HepG2 (cell line): ENCODE measurements at regions not wholly inside any gene's neighbourhood (a gene's known extent, or its start where the extent isn't known, plus 50 kb on each side); places are given as distances from the start of the nearest gene placed in this dataset.

Experiments
- ATAC-seq: fragments of 200-7000 bp; cut with Tn5 transposase; 3 replicates; pipeline ENCODE4 v1.9.1; 2020; ENCODE audit warnings: mild to moderate bottlenecking, moderate library complexity
- BruUV-seq: library from RNA; stranded (reverse); fragments of 400-500 nt; replicated peaks from 2 replicates; lab custom pipeline; 2021; lab: Mats Ljungman, UMichigan
- CTCF ChIA-PET: fragments of 300-600 bp; formaldehyde crosslinking; extraction: SDS; loops from one replicate; lab custom pipeline; 2021; ENCODE audit warnings: low total read pairs, inconsistent platforms, low intra/inter-chr PET ratio; lab: Yijun Ruan, JAX
- POLR2A ChIA-PET: fragments of 350-600 bp; sonication (Branson Sonifier 250); formaldehyde crosslinking; loops from one replicate; lab custom pipeline; 2020; ENCODE audit warnings: antibody characterized with exemption, inconsistent platforms; lab: Yijun Ruan, JAX
- DNase-seq: peaks from one replicate; pipeline ENCODE4 v3.0.0-alpha.2; 2015; ENCODE audit warnings: low spot score
- FAIRE-seq: peaks from 3 replicates; lab custom pipeline; 2011; peaks lifted over from hg19 to GRCh38; lab: Jason Lieb, UNC
- H2AFZ ChIP-seq: one replicate; pipeline ENCODE4 v1.6.1; 2011; ENCODE audit warnings: low read length, inconsistent platforms
- H3K27ac ChIP-seq: fragments of 300-600 bp; 3 replicates; pipeline ENCODE4 v1.8.0; 2011; ENCODE audit warnings: mixed run types, mild to moderate bottlenecking, mixed read lengths, low read length, inconsistent platforms; ENCODE audit not compliant: insufficient read depth; ENCODE audit errors: extremely low read length
- H3K27me3 ChIP-seq, 2 experiments: fragments of 200-600 bp in 1 of 2; 2 replicates in 1 of 2; 3 replicates in 1 of 2; pipeline versions ENCODE4 v1.6.0 to v1.8.0; 2011; ENCODE audit warnings: low read length in 2 of 2, mild to moderate bottlenecking in 2 of 2, moderate library complexity in 2 of 2, inconsistent platforms in 1 of 2; ENCODE audit not compliant: insufficient read depth in 2 of 2, control insufficient read depth in 1 of 2
- H3K36me3 ChIP-seq, 2 experiments: fragments of 200-600 bp in 1 of 2; replicated peaks in 1 of 2; 2 replicates in 1 of 2; 3 replicates in 1 of 2; pipeline versions ENCODE4 v1.5.1 to v1.8.0; 2011; ENCODE audit warnings: low read length in 2 of 2, inconsistent platforms in 1 of 2; ENCODE audit not compliant: insufficient read depth in 2 of 2, control insufficient read depth in 1 of 2
- H3K4me1 ChIP-seq: 2 replicates; pipeline ENCODE4 v1.5.1; 2012; ENCODE audit warnings: low read length, inconsistent platforms; ENCODE audit not compliant: insufficient read depth
- H3K4me2 ChIP-seq: 2 replicates; pipeline ENCODE4 v1.6.0; 2011; ENCODE audit warnings: low read depth, low read length, inconsistent platforms
- H3K4me3 ChIP-seq, 3 experiments: fragments of 200-600 bp in 1 of 3; sonication (generic), shearing (Covaris generic) in 1 of 3; replicated peaks in 1 of 3; 2 replicates each; pipeline ENCODE4 v1.5.1; 2011 to 2016; ENCODE audit warnings: low read length in 3 of 3, inconsistent platforms in 2 of 3, low read depth in 2 of 3, mild to moderate bottlenecking in 2 of 3, control low read depth in 1 of 3, mixed read lengths in 1 of 3; ENCODE audit not compliant: insufficient read depth in 1 of 3
- H3K79me2 ChIP-seq: one replicate; pipeline ENCODE4 v1.6.1; 2011; ENCODE audit warnings: low read length, inconsistent platforms; ENCODE audit not compliant: insufficient read depth
- H3K9ac ChIP-seq: 2 replicates; pipeline ENCODE4 v1.6.0; 2011; ENCODE audit warnings: mild to moderate bottlenecking, low read depth, low read length, inconsistent platforms; ENCODE audit not compliant: insufficient read depth
- H3K9me3 ChIP-seq: 2 replicates; pipeline ENCODE4 v1.5.1; 2012; ENCODE audit warnings: mild to moderate bottlenecking, low read length
- H4K20me1 ChIP-seq: 2 replicates; pipeline ENCODE4 v1.6.0; 2011; ENCODE audit warnings: inconsistent platforms, mild to moderate bottlenecking, low read length, moderate library complexity; ENCODE audit not compliant: insufficient read depth
- AGO2 ChIP-seq: fragments of 200-400 bp; formaldehyde crosslinking; optimal IDR thresholded peaks from 2 replicates; pipeline ENCODE3; 2017; ENCODE audit warnings: mild to moderate bottlenecking, low read depth, low read length, moderate library complexity
- ATF7-NPFF ChIP-seq: sonication (generic); formaldehyde crosslinking; IDR thresholded peaks from 2 replicates; pipeline ENCODE4 v1.8.1; 2023; ENCODE audit warnings: mild to moderate bottlenecking, low read depth, missing genetic modification reagents, moderate library complexity
- HOXA9 ChIP-seq: sonication (generic); formaldehyde crosslinking; IDR thresholded peaks from 2 replicates; pipeline ENCODE4 v1.8.1; 2022; ENCODE audit warnings: missing genetic modification reagents, mild to moderate bottlenecking, moderate library complexity, borderline replicate concordance
- JUNB ChIP-seq: sonication (generic); formaldehyde crosslinking; IDR thresholded peaks from 2 replicates; pipeline ENCODE4 v1.8.0; 2022; ENCODE audit warnings: missing genetic modification reagents, mild to moderate bottlenecking, borderline replicate concordance
- KDM5B ChIP-seq: sonication (generic); formaldehyde crosslinking; IDR thresholded peaks from 2 replicates; pipeline ENCODE4 v1.4.0; 2020; ENCODE audit warnings: missing genetic modification reagents, mild to moderate bottlenecking, borderline replicate concordance
- KLF6 ChIP-seq: IDR thresholded peaks from 2 replicates; pipeline ENCODE4 v1.8.0; 2016; ENCODE audit warnings: missing biosample characterization, missing genetic modification reagents
- SMYD3 ChIP-seq: sonication (generic); formaldehyde crosslinking; IDR thresholded peaks from 2 replicates; pipeline ENCODE4 v1.8.1; 2023; ENCODE audit warnings: mild to moderate bottlenecking, missing genetic modification reagents
- TARDBP ChIP-seq: sonication (generic); formaldehyde crosslinking; IDR thresholded peaks from 2 replicates; pipeline ENCODE4 v1.8.0; 2022; ENCODE audit warnings: mild to moderate bottlenecking, missing genetic modification reagents
- USF2 ChIP-seq, 2 experiments: sonication (generic) in 1 of 2; formaldehyde crosslinking in 1 of 2; IDR thresholded peaks; 2 replicates each; pipeline versions ENCODE4 v1.5.1 to v1.6.1; 2011 to 2020; ENCODE audit warnings: borderline replicate concordance in 1 of 2, low read depth in 1 of 2, low read length in 1 of 2, mild to moderate bottlenecking in 1 of 2, missing genetic modification reagents in 1 of 2, moderate library complexity in 1 of 2
- ZBTB14 ChIP-seq: sonication (generic); formaldehyde crosslinking; IDR thresholded peaks from 2 replicates; pipeline ENCODE4 v1.4.0; 2020; ENCODE audit warnings: missing genetic modification reagents
- ZBTB42 ChIP-seq: sonication (generic); formaldehyde crosslinking; IDR thresholded peaks from 2 replicates; pipeline ENCODE4 v1.5.0; 2020; ENCODE audit warnings: mild to moderate bottlenecking, missing genetic modification reagents
- ZBTB7B ChIP-seq: sonication (generic); formaldehyde crosslinking; IDR thresholded peaks from 2 replicates; pipeline ENCODE4 v1.4.0; 2020; ENCODE audit warnings: missing genetic modification reagents
- ZNF143 ChIP-seq: sonication (generic); formaldehyde crosslinking; IDR thresholded peaks from 2 replicates; pipeline ENCODE4 v1.4.0; 2020; ENCODE audit warnings: missing genetic modification reagents
- ZNF205 ChIP-seq: IDR thresholded peaks from 2 replicates; pipeline ENCODE4 v1.6.1; 2018; ENCODE audit warnings: missing biosample characterization, missing genetic modification reagents
- ZNF777 ChIP-seq: sonication (generic); formaldehyde crosslinking; IDR thresholded peaks from 2 replicates; pipeline ENCODE4 v1.4.0; 2020; ENCODE audit warnings: missing genetic modification reagents
- WGBS: methylation state at CpG from one replicate; pipeline ENCODE4 v1.1.6; 2017; ENCODE audit warnings: low lambda C conversion rate; 5-methylcytosine and 5-hydroxymethylcytosine counted together
- in situ Hi-C: cut with HindIII; loops from 2 replicates; pipeline ENCODE4 v1.10.0; 2017; ENCODE audit warnings: low pct_unique_long_range_greater_than_20kb; ENCODE audit not compliant: extremely low pct_ligation_motif_present
- intact Hi-C: fragments of 100-400 bp; cut with micrococcal nuclease; formaldehyde crosslinking; loops from one replicate; pipeline ENCODE4 v1.10.0; 2022; ENCODE audit not compliant: unreplicated experiment

- intact Hi-C loops: no loop called here
- Histone ChIP-seq H3K4me1 (no peaks in the 10 kb centered on the region), H3K4me2 (no peak overlapping the region), H2AFZ (no peak overlapping the region), H3K4me3 (no peak overlapping the region), H3K9ac (no peak overlapping the region), H3K27me3 (no peaks in the 10 kb centered on the region), H3K36me3 (no peaks in the 10 kb centered on the region), H3K79me2 (no peaks in the 10 kb centered on the region), H3K9me3 (no peaks in the 10 kb centered on the region)
- POLR2A ChIA-PET: no interaction called here
- 52% methylated on average over 11 of the region's 11 CpGs for WGBS
- DNase-seq (no peak), ATAC-seq (no peak)
- in situ Hi-C loops: no loop called here
- TF ChIP-seq ZBTB7B (CRISPR knock-in tag): no peak
- TF ChIP-seq KLF6 (CRISPR knock-in tag): no peak
- TF ChIP-seq USF2 (IDR thresholded peaks at IDR 0.05; ENCODE audit: low read depth, low read length): no peak
- no peak for TF ChIP-seq USF2 (CRISPR knock-in tag; IDR thresholded peaks at IDR 0.05; ENCODE audit: borderline replicate concordance)
- no peak for TF ChIP-seq ZBTB14 (CRISPR knock-in tag)
- no peak for TF ChIP-seq ATF7-NPFF (CRISPR knock-in tag)
- no peak for TF ChIP-seq SMYD3
- TF ChIP-seq ZNF143 (CRISPR knock-in tag): no peak
- no peak for TF ChIP-seq ZNF777
- TF ChIP-seq ZBTB42 (CRISPR knock-in tag): no peak
- no peak for TF ChIP-seq ZNF205 (CRISPR knock-in tag)
- TF ChIP-seq JUNB (CRISPR knock-in tag): no peak
- no peak for TF ChIP-seq HOXA9 (CRISPR knock-in tag)
- TF ChIP-seq KDM5B (CRISPR knock-in tag): no peak
- TF ChIP-seq AGO2: no peak
- TF ChIP-seq TARDBP: no peak
- TF ChIP-seq, all 625 proteins: peak for 0
- Histone ChIP-seq H3K27ac (no peak overlapping the region), H4K20me1 (no peaks in the 10 kb centered on the region)
- no peak for FAIRE-seq
- CTCF ChIA-PET: no interaction called here
- BruUV-seq: no TSS peak
Measured at GRCh38 chr2:107545066-107545465, 281.6 kb upstream of the RGPD4 start.
